AG09319 (cell line): ENCODE measurements at regions not wholly inside any gene's neighbourhood (a gene's known extent, or its start where the extent isn't known, plus 50 kb on each side); places are given as distances from the start of the nearest gene placed in this dataset.

Source experiments
- DNase-seq: peaks from one replicate; pipeline ENCODE4 v3.0.0-alpha.2; 2010; ENCODE audit warnings: low read depth; ENCODE audit errors: extremely low read depth
- TF ChIP-seq, protein P1 (sequence below): IDR thresholded peaks from 2 replicates; pipeline ENCODE4 v1.5.1; 2011; ENCODE audit warnings: low read depth, mild to moderate bottlenecking, inconsistent platforms, low read length, moderate library complexity

DNA sequence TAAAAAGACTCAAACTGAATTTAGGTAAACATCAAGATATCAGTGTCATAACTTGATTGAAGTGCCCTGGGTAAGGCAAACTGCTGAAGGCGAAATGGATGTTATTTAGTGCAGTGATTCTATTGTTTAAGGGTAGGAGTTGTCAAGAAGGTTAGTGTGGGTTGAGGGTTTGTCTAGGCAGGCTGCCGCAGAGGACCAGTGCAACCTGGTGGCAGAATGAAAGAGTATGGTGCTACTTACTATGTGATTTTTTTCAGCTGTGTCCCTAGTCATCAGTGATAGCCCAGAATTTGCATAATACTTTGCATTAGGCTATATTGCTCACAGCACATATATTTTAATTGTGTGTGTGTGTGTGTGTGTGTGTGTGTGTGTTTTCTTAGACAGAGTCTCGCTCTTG lies 1127.0 kb downstream of the GALC start:
- no peak for DNase-seq
- TF ChIP-seq, protein P1, sequence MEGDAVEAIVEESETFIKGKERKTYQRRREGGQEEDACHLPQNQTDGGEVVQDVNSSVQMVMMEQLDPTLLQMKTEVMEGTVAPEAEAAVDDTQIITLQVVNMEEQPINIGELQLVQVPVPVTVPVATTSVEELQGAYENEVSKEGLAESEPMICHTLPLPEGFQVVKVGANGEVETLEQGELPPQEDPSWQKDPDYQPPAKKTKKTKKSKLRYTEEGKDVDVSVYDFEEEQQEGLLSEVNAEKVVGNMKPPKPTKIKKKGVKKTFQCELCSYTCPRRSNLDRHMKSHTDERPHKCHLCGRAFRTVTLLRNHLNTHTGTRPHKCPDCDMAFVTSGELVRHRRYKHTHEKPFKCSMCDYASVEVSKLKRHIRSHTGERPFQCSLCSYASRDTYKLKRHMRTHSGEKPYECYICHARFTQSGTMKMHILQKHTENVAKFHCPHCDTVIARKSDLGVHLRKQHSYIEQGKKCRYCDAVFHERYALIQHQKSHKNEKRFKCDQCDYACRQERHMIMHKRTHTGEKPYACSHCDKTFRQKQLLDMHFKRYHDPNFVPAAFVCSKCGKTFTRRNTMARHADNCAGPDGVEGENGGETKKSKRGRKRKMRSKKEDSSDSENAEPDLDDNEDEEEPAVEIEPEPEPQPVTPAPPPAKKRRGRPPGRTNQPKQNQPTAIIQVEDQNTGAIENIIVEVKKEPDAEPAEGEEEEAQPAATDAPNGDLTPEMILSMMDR = no peak

DNA sequence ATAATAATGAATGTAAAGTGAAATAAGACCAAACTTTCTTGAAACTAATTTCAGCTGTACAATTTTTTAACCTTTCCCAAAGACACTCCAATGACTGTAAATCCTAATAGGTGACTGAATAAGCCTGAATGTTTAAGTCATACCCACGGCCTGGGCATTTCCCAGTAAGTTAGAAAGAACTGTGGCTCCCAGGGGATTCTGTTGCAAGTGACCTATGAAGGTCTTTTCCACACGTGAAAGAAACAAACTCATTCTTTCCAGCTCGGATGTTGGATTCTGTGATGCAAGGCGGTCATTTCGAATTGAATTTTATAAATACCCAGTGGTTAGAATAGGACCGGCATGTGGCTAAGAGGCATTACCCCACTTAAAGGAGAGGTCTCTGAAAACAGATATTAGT lies 1134.4 kb downstream of the GALC start:
- no peak for DNase-seq
- TF ChIP-seq, protein P1 = no peak

DNA sequence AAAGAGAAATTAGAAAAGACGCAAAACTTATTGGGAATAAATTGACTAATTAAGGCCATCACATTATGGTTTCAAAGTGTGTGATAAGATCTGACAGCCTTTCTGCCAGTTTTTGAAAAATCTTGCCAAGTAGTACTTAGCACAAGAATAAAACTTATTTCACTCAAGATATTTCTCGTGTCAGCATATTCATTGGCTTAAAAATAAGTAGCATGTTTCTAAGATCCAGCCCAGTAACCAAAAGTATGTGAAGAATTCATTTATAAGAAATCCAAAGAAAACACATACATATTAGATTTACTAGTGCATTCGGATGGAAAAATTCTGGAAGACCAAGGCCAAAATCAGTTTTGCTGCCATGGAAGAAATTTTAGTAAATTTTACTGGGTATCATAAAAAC lies 1135.0 kb downstream of the GALC start:
- no peak for DNase-seq
- TF ChIP-seq, protein P1 = no peak

DNA sequence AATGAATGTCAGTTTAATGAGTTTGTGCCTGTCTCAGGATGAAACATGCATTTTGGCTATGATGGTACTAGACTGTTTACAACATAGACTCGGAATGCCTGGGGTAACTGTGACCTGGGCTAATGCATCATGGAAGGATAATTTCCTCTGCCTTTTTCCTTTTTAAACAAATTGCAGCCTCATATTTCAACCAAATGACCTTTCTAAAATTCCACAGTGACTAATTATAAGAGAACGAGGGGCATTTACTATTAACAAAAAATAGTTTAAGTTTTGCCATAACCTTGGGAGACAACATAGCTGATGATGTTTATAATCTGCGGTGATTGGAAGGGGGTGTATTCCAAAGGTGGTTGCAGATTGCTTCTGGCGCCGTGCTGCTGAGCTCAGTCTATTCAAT lies 1140.5 kb downstream of the GALC start:
- TF ChIP-seq, protein P1 = no peak
- DNase-seq = peak; percentile 36

DNA sequence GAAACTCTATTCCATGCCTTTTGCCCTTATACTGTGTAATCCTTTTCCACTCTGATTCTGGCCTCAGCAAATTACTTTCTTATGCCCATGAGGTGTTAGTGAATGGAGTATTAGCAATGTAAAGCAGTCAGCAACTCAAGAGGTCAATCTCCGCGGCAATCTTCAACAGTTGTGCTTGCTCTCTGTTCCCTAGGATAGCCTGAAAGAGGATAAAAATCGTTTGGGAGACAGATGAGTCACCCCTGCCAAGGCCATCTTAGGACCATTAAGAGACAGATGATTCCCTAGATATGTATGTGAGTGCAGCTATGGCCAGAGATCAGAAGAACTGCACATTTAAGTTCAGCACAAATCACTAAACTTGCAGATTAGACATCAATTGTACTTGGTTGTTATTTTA lies 1145.8 kb downstream of the GALC start:
- TF ChIP-seq, protein P1 = no peak
- no peak for DNase-seq

DNA sequence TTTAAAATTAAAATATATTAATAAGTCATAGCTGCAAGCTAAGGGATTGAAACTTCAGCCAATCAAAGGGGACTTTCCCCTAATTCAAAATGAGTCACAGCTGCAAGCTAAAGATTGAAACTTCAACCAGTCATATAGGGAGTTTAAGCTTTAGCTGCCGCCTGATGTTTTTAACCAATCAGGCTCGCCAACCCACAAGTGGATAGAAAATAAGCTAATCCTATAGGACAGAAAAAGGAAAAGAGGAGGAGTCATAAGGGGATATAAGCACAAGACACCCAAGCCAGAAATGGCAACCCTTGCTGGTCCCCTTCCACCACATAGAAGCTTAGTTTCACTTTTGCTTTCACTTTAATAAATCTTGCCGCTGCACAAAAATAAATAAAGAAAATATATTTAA lies 1154.6 kb downstream of the GALC start:
- TF ChIP-seq, protein P1 = no peak
- no peak for DNase-seq

DNA sequence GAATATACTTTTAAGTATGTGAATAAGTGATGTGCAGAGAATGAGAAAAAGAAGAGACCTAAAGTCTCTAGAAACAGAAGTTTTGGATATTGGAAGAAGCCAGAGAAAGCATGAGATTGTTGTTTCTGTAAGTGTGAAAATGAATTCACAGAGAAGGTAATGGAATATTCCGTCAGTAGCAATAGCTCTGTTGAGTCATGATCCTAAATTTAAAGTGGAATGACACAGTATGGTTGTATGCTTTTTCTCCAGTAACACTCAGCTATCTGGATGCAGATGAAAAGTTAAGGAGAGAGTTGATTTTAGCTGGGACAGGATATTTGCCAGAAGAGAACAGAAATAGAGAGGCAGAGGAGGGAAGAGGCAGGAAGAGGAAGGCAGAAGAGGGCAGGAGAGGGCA lies 1166.3 kb downstream of the GALC start:
- TF ChIP-seq, protein P1 = no peak
- no peak for DNase-seq
